H1 (cell line): ENCODE measurements at regions not wholly inside any gene's neighbourhood (a gene's known extent, or its start where the extent isn't known, plus 50 kb on each side); places are given as distances from the start of the nearest gene placed in this dataset.

Source experiments
- KDM1A ChIP-seq: fragments of 200-600, 300-600 bp; sonication (generic); IDR thresholded peaks from 2 replicates; pipeline ENCODE4 v1.7.1; 2016; ENCODE audit warnings: mild to moderate bottlenecking, low read length, borderline replicate concordance
- PHF8 ChIP-seq: fragments of 200-600 bp; sonication (generic); conservative IDR thresholded peaks from 2 replicates; pipeline ENCODE4 v1.7.1; 2012; ENCODE audit warnings: low read depth, mild to moderate bottlenecking, inconsistent platforms, low read length, moderate library complexity
- TF ChIP-seq, protein P1 (sequence below): fragments of 300-600 bp; sonication (generic); IDR thresholded peaks from 2 replicates; pipeline ENCODE4 v1.7.1; 2012; ENCODE audit warnings: low read length, moderate library complexity, mild to moderate bottlenecking, inconsistent platforms; ENCODE audit not compliant: insufficient replicate concordance

DNA sequence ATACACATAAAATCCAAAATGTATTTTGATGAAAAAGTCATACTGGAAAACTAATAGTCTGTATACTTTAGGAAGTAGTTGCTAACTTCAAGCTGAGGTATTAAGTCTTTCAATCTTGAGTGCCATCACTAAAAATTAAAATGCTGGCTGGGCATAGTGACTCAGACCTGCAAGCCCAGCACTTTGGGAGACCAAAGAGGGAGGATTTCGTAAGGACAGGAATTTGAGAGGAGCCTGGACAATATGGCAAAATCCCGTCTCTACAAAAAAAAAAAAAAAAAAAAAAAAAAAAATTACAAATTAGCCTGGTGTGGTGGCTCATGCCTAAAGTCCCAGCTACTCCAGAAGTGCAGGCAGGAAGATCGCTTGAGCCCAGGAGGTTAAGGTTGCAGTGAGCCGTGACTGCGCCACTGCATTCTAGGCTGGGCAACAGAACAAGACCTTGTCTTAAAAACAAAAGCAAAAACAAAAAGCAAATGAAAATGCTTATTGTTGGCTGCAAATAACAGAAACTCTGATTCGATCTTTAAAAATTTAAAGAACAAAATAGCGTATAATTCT lies 1994.2 kb upstream of the PCDH20 start (continued):
- TF ChIP-seq, protein P1, sequence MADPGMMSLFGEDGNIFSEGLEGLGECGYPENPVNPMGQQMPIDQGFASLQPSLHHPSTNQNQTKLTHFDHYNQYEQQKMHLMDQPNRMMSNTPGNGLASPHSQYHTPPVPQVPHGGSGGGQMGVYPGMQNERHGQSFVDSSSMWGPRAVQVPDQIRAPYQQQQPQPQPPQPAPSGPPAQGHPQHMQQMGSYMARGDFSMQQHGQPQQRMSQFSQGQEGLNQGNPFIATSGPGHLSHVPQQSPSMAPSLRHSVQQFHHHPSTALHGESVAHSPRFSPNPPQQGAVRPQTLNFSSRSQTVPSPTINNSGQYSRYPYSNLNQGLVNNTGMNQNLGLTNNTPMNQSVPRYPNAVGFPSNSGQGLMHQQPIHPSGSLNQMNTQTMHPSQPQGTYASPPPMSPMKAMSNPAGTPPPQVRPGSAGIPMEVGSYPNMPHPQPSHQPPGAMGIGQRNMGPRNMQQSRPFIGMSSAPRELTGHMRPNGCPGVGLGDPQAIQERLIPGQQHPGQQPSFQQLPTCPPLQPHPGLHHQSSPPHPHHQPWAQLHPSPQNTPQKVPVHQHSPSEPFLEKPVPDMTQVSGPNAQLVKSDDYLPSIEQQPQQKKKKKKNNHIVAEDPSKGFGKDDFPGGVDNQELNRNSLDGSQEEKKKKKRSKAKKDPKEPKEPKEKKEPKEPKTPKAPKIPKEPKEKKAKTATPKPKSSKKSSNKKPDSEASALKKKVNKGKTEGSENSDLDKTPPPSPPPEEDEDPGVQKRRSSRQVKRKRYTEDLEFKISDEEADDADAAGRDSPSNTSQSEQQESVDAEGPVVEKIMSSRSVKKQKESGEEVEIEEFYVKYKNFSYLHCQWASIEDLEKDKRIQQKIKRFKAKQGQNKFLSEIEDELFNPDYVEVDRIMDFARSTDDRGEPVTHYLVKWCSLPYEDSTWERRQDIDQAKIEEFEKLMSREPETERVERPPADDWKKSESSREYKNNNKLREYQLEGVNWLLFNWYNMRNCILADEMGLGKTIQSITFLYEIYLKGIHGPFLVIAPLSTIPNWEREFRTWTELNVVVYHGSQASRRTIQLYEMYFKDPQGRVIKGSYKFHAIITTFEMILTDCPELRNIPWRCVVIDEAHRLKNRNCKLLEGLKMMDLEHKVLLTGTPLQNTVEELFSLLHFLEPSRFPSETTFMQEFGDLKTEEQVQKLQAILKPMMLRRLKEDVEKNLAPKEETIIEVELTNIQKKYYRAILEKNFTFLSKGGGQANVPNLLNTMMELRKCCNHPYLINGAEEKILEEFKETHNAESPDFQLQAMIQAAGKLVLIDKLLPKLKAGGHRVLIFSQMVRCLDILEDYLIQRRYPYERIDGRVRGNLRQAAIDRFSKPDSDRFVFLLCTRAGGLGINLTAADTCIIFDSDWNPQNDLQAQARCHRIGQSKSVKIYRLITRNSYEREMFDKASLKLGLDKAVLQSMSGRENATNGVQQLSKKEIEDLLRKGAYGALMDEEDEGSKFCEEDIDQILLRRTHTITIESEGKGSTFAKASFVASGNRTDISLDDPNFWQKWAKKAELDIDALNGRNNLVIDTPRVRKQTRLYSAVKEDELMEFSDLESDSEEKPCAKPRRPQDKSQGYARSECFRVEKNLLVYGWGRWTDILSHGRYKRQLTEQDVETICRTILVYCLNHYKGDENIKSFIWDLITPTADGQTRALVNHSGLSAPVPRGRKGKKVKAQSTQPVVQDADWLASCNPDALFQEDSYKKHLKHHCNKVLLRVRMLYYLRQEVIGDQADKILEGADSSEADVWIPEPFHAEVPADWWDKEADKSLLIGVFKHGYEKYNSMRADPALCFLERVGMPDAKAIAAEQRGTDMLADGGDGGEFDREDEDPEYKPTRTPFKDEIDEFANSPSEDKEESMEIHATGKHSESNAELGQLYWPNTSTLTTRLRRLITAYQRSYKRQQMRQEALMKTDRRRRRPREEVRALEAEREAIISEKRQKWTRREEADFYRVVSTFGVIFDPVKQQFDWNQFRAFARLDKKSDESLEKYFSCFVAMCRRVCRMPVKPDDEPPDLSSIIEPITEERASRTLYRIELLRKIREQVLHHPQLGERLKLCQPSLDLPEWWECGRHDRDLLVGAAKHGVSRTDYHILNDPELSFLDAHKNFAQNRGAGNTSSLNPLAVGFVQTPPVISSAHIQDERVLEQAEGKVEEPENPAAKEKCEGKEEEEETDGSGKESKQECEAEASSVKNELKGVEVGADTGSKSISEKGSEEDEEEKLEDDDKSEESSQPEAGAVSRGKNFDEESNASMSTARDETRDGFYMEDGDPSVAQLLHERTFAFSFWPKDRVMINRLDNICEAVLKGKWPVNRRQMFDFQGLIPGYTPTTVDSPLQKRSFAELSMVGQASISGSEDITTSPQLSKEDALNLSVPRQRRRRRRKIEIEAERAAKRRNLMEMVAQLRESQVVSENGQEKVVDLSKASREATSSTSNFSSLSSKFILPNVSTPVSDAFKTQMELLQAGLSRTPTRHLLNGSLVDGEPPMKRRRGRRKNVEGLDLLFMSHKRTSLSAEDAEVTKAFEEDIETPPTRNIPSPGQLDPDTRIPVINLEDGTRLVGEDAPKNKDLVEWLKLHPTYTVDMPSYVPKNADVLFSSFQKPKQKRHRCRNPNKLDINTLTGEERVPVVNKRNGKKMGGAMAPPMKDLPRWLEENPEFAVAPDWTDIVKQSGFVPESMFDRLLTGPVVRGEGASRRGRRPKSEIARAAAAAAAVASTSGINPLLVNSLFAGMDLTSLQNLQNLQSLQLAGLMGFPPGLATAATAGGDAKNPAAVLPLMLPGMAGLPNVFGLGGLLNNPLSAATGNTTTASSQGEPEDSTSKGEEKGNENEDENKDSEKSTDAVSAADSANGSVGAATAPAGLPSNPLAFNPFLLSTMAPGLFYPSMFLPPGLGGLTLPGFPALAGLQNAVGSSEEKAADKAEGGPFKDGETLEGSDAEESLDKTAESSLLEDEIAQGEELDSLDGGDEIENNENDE = no peak
- no peak for TF ChIP-seq KDM1A
- TF ChIP-seq PHF8 = no peak
